Pons (tissue), 1 donor: ENCODE measurements at regions not wholly inside any gene's neighbourhood (a gene's known extent, or its start where the extent isn't known, plus 50 kb on each side); places are given as distances from the start of the nearest gene placed in this dataset.
"Not testable (repeated sequence)": the region's sequence is repeated elsewhere in the genome, so short reads cannot be mapped to it uniquely, and the experiment has no call there.

ENCODE experiments used
- DNase-seq: peaks from one replicate; pipeline ENCODE4 v3.0.0-alpha.2; 2016; ENCODE audit warnings: low spot score

DNA sequence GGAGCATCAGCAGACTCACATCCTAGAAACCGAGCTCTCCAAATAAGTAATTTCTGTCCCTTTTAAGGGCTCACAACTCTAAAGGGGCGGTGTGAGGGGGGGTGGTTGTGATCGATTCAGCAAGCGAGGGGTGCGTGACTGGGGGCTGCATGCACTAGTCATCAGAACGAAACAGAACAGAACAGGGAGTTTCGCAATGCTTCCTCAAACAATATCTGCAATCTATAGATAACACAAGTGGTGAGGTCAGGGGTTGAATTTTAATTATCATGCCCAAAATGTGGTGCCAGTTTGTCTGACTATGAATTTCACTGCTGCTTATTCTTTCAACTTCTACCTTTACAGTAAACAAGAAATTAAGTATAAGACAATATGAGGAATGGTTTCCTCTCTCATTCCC is 1003.0 kb upstream of the NCAM2 start:
- DNase-seq = no peak

DNA sequence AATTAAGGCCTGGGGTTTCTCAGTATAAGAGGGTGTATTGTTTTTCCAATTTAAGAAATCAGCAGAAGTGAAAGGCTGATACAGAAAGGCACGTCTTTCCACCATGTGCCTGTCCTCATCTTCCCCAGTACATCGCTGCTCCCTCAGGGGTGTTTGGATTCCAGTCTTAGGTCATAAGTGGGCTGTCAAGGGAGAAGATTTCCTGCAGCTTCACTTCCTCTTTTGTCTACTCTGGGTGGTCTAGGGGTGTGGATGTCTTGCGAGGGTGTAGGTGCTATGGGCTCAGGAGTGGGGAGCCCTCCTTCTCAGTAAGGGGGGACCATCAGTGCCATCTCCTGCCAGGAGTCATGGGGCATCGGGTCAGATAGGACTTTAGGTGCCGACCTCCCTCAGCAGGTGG is 999.8 kb upstream of the NCAM2 start:
- DNase-seq = no peak

- no peak for DNase-seq
These were observed 998.6 kb upstream of the NCAM2 start for GRCh38 chr21:19999369-20000272.

GRCh38 chr21:20004367-20004766 is 993.8 kb upstream of the NCAM2 start:
- no peak for DNase-seq

DNA sequence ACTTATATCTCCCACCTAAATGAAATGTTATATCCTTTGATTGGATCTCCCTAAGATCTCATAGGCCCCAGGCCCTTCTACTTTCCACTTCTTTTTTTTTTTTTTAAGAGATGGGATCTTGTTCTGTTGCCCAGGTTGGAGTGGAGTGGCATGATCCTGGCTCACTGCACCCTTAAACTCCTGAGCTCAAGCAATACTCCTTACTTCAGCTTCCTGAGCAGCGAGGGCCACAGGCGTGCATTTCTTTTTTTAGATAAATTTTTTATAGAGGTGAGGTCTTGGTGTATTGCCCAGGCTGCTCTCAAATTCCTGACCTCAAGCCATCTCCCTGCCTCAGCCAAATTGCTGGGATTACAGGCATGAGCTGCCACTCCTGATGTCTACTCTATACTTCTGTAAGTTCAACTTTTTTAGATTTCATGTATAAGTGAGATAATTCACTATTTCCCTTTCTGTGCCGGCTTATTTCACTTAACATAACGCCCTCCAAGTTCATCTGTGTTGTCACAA is 987.5 kb upstream of the NCAM2 start:
- DNase-seq = no peak

GRCh38 chr21:20013851-20014250 is 984.4 kb upstream of the NCAM2 start:
- DNase-seq = no peak

DNA sequence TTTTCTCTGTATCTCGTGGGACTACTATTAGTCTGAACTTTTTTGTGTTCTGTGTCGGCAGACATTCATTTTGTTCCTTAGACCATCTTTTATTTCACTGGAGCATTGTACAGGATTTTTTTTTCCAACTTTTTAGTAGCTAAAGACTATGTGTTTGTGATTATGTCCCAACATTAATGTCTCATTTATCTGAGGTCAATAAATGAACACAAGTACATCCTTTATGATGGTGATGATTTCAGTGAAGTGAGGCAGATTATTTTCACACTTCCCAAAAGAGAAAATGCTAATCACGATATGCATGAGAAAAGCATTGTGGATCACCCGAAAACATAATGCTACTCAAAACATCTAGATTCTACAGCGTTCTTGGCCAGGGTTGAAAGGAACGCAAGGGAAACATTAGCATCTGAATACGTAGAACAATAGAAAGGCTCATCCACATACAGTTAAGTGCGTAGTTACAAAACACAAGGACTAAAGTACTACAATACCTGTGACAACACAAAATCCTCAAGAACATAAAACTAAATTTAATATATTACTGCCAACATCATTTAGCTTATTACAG is 981.7 kb upstream of the NCAM2 start:
- DNase-seq = no peak

GRCh38 chr21:20020026-20020425 is 978.2 kb upstream of the NCAM2 start:
- no peak for DNase-seq

- DNase-seq = no peak
These were observed 975.0 kb upstream of the NCAM2 start for GRCh38 chr21:20023193-20023592.

DNA sequence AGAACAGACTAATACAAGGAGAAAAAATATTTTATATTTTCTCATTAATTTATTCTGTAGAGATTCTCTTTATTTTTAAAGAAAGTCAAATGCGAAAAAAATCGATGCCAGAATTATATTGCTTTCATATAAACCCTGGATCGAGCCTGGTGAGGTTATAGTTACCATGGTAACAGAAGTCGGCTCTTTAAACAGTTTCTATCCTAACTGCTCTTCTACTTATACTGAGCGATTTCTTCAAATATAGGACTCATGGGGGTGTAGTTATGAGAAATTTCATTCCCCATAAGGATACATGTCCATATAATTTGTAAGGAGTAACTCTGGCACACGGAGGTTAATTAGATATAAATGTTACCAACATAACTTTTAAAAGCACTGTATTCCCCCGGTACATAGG is 973.5 kb upstream of the NCAM2 start:
- DNase-seq = no peak

DNA sequence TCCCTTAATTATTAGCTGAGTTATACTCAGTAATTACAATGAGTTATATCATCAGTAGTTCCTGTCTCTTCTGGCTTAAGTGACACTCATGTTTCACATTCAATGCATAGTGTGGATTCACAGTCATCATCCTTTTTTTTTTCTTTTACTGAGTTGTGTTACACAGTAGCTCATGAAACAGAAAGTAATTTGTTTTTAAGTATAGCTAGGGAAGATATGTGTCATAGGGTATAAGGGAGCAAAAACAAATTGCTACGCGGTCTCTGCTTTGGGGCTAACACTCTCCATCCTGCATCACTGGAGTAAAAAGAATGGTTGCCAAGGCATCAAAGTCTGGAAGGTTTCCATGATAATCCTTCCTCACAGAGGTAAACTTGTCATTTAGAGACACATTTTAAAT is 971.7 kb upstream of the NCAM2 start:
- DNase-seq = no peak

DNA sequence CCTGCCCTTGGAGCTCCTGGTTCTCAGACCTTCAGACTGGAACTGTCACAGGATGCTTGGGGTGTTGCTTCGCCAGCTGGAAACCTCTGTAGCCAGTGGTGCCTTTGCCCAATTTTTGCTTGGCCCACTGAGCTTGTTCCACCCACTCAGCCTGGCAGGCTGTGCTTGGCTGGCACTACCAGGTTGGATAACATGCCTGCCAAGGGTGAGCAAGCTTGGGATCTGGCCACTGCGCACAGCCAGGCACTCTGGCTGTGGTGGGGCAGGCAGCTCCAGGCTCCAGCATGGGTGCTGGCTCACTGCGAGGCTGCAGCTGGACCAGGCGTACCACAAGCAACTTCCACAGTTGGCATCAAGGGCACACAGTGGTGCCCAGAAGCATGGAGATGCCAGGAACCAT is 967.8 kb upstream of the NCAM2 start:
- no peak for DNase-seq

GRCh38 chr21:20031807-20032206 is 966.4 kb upstream of the NCAM2 start:
- DNase-seq = no peak

DNA sequence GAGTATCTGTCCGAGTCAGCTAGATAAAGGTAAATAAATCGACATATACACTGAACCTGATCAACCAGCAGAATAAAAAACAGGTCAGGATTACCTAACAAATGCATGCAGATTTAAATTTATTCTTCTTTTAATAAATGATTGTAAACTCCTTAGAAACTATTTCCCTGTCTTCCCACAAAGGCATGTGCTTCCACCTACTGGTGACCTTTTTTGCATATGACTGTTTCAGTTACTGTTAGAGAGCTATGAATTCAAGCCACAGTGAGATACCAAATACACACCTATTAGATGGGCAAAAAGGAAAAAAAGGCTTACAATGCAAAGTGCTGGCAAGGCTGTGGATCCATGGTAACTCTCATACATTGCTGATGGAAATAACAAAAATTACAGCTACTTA is 957.4 kb upstream of the NCAM2 start:
- DNase-seq = peak; percentile 45

- no peak for DNase-seq
These were observed 953.0 kb upstream of the NCAM2 start for GRCh38 chr21:20045197-20045596.

- DNase-seq = not testable (repeated sequence)
These were observed 949.9 kb upstream of the NCAM2 start for GRCh38 chr21:20048130-20048837.

DNA sequence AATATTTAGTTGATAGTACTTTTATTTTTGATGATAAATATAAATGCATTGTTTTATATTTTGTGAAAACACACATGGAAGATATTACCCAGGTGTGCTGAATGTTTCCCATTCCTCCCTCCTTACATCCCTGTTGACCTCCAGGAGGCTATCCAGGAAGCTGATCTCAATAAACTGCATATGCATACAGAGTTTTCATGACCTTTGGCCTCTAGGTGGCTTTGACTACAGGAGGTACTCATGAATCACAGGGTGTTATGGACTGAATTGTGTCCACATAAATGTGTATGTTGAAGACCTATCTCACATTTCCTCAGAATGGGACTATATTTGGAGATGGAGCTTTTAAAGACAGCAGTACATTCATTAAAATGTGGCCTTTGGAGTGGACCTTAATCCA is 914.9 kb upstream of the NCAM2 start:
- DNase-seq = no peak

GRCh38 chr21:20083925-20084324 is 914.3 kb upstream of the NCAM2 start:
- DNase-seq = no peak

DNA sequence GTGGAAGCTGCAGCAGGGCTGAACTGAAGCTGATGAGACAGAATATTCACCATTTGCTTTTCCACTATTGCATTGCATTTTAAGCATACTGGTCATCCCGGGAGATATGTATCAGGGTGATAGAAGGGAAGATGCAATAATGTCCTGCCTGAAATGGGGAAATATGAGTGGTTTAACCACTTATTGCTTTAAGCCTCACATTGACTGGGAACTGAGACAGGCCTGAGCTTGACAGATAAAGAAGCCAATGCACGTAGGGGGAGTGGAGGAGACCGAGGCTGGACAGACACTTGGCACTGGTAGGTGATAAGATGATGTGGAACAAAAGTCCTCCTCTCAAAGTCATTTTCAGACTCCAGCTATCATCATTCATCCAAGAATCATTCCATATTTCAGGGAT is 911.7 kb upstream of the NCAM2 start:
- no peak for DNase-seq

DNA sequence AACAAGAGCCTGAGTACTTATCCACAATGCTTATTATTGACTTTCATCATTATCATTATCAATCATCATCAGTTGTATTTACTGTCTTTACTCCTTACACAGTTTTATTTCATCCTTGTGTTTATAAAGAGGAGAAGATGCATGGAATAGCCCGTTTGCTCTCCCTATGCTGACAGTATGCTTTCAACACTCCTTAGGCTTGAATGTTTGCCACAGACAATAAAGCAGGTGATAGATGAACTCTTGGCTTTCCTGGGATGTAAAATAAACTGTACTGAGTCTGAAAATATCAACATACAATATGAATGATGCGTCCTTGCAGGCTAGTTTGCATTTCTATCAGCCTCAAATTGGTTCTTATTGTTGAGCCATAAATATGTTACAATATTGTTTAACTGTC is 891.8 kb upstream of the NCAM2 start:
- no peak for DNase-seq

- no peak for DNase-seq
These were observed 890.2 kb upstream of the NCAM2 start for GRCh38 chr21:20108016-20108415.

DNA sequence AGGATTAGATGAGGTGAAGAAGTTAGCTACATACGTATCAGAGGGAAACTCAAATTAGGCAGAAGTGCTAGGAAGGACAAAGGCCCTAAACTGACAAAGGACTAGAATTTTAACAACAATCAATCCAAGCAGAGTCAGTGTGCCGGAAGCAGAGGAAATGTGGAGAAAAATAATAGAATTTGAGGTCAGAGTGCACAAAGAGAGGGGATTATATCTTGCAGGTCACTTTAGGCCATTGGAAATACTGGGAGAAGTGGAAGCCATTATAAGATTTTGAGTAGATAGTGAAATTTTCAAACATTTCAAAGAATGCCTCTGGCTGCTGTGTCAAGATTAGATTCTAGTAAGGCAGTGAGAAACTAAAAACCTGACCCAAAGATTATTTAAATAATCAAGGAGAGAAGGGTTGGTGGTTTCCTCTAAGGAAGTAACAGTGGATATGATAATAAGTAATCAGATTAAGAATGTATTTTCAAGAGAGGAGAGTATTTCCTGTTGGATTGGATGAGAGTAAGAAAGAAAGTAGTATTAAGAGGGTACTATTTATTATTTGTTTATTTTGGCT is 889.2 kb upstream of the NCAM2 start:
- DNase-seq = no peak

DNA sequence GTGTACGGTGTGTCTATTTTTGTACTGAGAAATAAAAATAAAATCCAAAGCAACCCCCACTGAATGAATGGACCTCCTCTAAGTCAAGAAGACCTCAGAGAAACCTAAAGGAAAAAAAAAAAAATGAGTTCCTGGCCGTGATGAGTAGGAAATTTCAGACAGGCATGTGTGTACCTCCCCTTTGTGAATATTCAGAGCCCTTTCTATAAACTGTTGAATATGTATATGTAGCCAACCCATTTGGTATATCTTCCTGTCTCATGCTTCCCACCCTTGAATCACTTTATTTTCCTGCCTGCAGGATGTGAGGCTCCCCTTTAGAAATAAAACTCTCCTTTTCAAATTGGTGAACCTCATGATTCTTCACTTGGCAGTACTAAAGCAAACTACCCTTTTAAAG is 887.8 kb upstream of the NCAM2 start:
- no peak for DNase-seq
